Karpas-422 (cell line): ENCODE measurements at regions not wholly inside any gene's neighbourhood (a gene's known extent, or its start where the extent isn't known, plus 50 kb on each side); places are given as distances from the start of the nearest gene placed in this dataset.

Source experiments
- DNase-seq: peaks from one replicate; pipeline ENCODE4 v3.0.0-alpha.2; 2015
- H2AFZ ChIP-seq: fragments of 200-600 bp; sonication (generic); 2 replicates; pipeline ENCODE4 v1.6.1; 2014; ENCODE audit warnings: antibody characterized with exemption, low read length, mixed read lengths
- H3K27ac ChIP-seq: fragments of 200-600 bp; sonication (generic); 2 replicates; pipeline ENCODE4 v1.5.1; 2014; ENCODE audit warnings: mild to moderate bottlenecking, low read length, moderate library complexity
- H3K27me3 ChIP-seq: fragments of 200-600 bp; sonication (generic); 2 replicates; pipeline ENCODE4 v1.6.1; 2014; ENCODE audit warnings: low read length, mixed read lengths
- H3K36me3 ChIP-seq: fragments of 200-600 bp; sonication (generic); 2 replicates; pipeline ENCODE4 v1.6.1; 2014; ENCODE audit warnings: low read length, mixed read lengths; ENCODE audit not compliant: insufficient read depth
- H3K4me1 ChIP-seq: fragments of 200-600 bp; sonication (generic); 2 replicates; pipeline ENCODE4 v1.6.1; 2014; ENCODE audit warnings: mild to moderate bottlenecking, low read length, mixed read lengths
- H3K4me2 ChIP-seq: fragments of 200-600 bp; sonication (generic); 2 replicates; pipeline ENCODE4 v1.6.1; 2014; ENCODE audit warnings: low read length, low read depth, mild to moderate bottlenecking; ENCODE audit not compliant: poor library complexity, severe bottlenecking
- H3K4me3 ChIP-seq: fragments of 200-600 bp; sonication (generic); 2 replicates; pipeline ENCODE4 v1.5.1; 2014; ENCODE audit warnings: mild to moderate bottlenecking, antibody characterized with exemption, low read length, mixed read lengths
- H3K79me2 ChIP-seq: fragments of 200-600 bp; sonication (generic); 2 replicates; pipeline ENCODE4 v1.6.1; 2014; ENCODE audit warnings: mild to moderate bottlenecking, low read length, mixed read lengths
- H3K9ac ChIP-seq: fragments of 200-600 bp; sonication (generic); 2 replicates; pipeline ENCODE4 v1.6.0; 2014; ENCODE audit warnings: low read length
- H3K9me2 ChIP-seq: fragments of 200-600 bp; sonication (generic), shearing (Covaris generic); replicated peaks from 2 replicates; pipeline ENCODE4 v1.6.0; 2014; ENCODE audit warnings: mild to moderate bottlenecking, low read length, moderate library complexity; ENCODE audit not compliant: insufficient read depth
- H3K9me3 ChIP-seq: fragments of 300-700, 200-600 bp; sonication (generic); 2 replicates; pipeline ENCODE4 v1.6.1; 2014; ENCODE audit warnings: low read length, mixed read lengths
- H4K20me1 ChIP-seq: fragments of 200-600 bp; sonication (generic); 2 replicates; pipeline ENCODE4 v1.6.1; 2014; ENCODE audit warnings: mild to moderate bottlenecking, antibody characterized with exemption, low read length, low read depth; ENCODE audit not compliant: insufficient read depth

GRCh38 chr12:97672870-97673269 lies 210.3 kb downstream of the RMST start:
- no peak overlapping the region for H3K4me3 ChIP-seq
- 0 out of 2 replicates have a peak, but pooled peaks cover 5% of the 10 kb centered on the region for H3K9me2 ChIP-seq
- H3K36me3 ChIP-seq, result no peaks in the 10 kb centered on the region
- no peaks in the 10 kb centered on the region for H3K27me3 ChIP-seq
- no peak overlapping the region for H3K27ac ChIP-seq
- no peaks in the 10 kb centered on the region for H4K20me1 ChIP-seq
- H3K9ac ChIP-seq, result no peak overlapping the region
- no peaks in the 10 kb centered on the region for H3K9me3 ChIP-seq
- DNase-seq, result no peak
- H3K79me2 ChIP-seq, result no peaks in the 10 kb centered on the region
- H3K4me2 ChIP-seq, result no peak overlapping the region
- no peak overlapping the region for H2AFZ ChIP-seq
- H3K4me1 ChIP-seq, result no peaks in the 10 kb centered on the region

GRCh38 chr12:97680751-97681150 lies 218.1 kb downstream of the RMST start:
- no peaks in the 10 kb centered on the region for H3K9me3 ChIP-seq
- no peak overlapping the region for H3K4me3 ChIP-seq
- no peaks in the 10 kb centered on the region for H3K4me1 ChIP-seq
- no peaks in the 10 kb centered on the region for H3K79me2 ChIP-seq
- H3K36me3 ChIP-seq, result no peaks in the 10 kb centered on the region
- no peak for DNase-seq
- no peak overlapping the region for H2AFZ ChIP-seq
- no peaks in the 10 kb centered on the region for H3K9me2 ChIP-seq
- no peak overlapping the region for H3K27ac ChIP-seq
- H4K20me1 ChIP-seq, result no peaks in the 10 kb centered on the region
- H3K27me3 ChIP-seq, result no peaks in the 10 kb centered on the region
- no peak overlapping the region for H3K4me2 ChIP-seq
- H3K9ac ChIP-seq, result no peak overlapping the region

DNA sequence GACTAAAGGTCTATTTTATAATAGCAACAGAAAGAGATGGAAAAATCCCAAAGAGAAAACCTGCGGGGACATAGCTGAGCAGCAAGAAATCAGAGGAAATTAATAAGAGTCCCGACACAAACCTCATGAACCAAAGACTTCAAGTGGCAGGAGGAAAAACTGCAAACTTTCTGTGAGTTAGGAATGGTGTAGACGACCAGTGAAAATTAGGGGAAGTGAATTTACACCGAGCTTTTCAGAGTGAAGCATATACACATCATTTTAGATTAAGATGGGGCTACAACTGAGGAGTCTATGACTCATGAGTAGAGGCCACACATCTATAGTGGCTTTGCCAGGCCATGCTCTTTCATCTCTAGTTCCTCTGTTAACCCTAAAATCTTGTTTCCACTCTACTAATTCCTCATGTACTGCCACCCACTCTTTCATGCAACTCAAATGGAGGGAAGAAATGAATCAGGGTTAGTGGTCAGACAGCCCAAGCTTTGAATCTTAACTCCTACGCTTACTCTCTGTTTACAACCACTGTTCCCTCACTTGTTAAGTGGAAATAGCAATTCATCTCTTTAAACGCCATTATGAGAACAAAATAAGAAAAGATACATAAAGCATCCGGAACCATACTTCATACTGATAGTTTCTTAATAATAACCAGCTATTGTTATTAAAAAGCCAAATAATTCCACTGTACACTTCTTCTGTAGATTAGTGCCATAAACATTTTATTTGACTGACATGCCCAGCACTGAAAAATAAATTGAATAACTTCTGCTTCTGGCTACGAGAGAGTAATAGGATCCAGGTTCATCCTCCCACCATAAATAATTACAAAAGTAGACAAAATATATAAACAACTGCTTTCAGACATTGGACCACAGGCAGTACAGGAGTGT lies 219.3 kb downstream of the RMST start:
- Histone ChIP-seq H3K27me3 (no peaks in the 10 kb centered on the region), H4K20me1 (no peaks in the 10 kb centered on the region), H3K36me3 (no peaks in the 10 kb centered on the region), H3K79me2 (no peaks in the 10 kb centered on the region), H3K27ac (no peak overlapping the region), H3K4me1 (no peaks in the 10 kb centered on the region), H3K9me3 (no peaks in the 10 kb centered on the region), H3K9me2 (no peaks in the 10 kb centered on the region), H3K4me2 (no peak overlapping the region), H3K9ac (no peak overlapping the region), H2AFZ (no peak overlapping the region), H3K4me3 (no peak overlapping the region)
- no peak for DNase-seq

DNA sequence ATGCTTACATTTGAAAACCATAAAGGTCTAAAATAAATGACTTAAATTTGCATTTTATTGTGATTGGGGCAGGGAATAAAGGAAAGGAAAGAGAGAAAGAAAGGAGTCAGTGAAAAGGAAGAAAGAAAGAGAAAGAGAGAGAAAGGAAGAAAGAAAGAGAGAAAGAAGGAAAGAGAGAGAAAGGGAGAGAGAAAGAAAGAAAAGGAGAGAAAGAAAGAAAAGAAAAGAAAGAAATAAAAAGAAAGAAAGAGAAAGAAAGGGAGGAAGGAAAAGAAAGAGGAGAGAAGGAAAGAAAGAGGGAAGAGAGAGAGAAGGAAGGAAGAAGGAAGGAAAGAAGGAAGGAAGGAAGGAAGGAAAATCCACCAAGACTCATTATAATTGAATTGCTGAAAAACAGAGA lies 222.8 kb downstream of the RMST start:
- Histone ChIP-seq H3K4me1 (no peaks in the 10 kb centered on the region), H3K4me3 (no peak overlapping the region), H3K36me3 (no peaks in the 10 kb centered on the region), H3K4me2 (no peak overlapping the region), H3K27me3 (no peaks in the 10 kb centered on the region), H3K9ac (no peak overlapping the region), H3K9me2 (no peaks in the 10 kb centered on the region), H4K20me1 (no peaks in the 10 kb centered on the region), H3K79me2 (no peaks in the 10 kb centered on the region), H3K9me3 (no peaks in the 10 kb centered on the region), H2AFZ (no peak overlapping the region), H3K27ac (no peak overlapping the region)
- DNase-seq, result no peak

DNA sequence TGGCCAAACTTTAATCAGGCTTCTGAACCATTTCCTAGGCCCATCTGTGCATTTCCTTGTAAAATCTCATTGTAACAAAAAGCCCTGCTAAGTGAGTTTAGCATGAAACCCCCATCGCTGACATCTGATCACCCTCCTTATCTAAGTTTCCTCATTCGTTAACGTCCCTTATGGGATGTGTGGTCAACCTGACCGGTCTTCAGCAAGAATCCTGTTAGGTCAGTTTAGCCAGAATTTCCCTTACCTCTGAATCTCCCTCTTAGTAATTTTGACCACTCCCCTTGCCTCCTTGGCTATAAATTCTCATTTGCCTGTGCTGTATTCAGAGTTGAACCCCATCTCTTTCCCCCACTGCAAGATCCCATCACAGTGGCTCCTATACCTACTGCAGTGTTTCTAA lies 239.3 kb downstream of the RMST start:
- Histone ChIP-seq H4K20me1 (no peaks in the 10 kb centered on the region), H3K9ac (no peak overlapping the region), H3K4me2 (no peak overlapping the region), H3K79me2 (no peaks in the 10 kb centered on the region), H3K27ac (no peak overlapping the region), H3K4me1 (no peaks in the 10 kb centered on the region), H3K36me3 (no peaks in the 10 kb centered on the region), H3K9me3 (no peaks in the 10 kb centered on the region), H2AFZ (no peak overlapping the region), H3K27me3 (no peaks in the 10 kb centered on the region), H3K9me2 (no peaks in the 10 kb centered on the region), H3K4me3 (no peak overlapping the region)
- no peak for DNase-seq

DNA sequence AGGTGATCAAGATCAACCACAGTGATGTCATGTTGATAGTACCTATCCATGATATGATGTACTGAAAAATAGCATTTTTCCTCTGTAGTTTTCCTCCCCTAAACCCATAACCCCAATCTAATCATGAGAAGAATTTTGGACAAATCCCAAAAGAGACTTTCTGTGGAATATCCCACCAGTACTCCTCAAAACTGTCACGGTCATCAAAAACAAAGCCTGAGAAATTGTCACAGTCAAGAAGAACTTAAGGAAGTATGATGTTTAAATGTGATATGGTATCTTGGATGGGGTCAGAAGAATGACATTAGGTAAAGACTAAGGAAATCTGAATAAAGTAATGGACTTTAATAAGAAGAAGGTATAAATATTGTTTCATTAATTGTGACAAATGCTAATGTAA lies 248.8 kb downstream of the RMST start:
- H3K4me3 ChIP-seq, result no peak overlapping the region
- H3K4me1 ChIP-seq, result no peaks in the 10 kb centered on the region

GRCh38 chr12:97713270-97713669 lies 250.7 kb downstream of the RMST start:
- DNase-seq, result no peak
- H4K20me1 ChIP-seq, result no peaks in the 10 kb centered on the region
- no peak overlapping the region for H3K4me3 ChIP-seq
- H3K9ac ChIP-seq, result no peak overlapping the region
- H3K4me1 ChIP-seq, result no peaks in the 10 kb centered on the region
- H3K9me3 ChIP-seq, result no peaks in the 10 kb centered on the region
- no peaks in the 10 kb centered on the region for H3K9me2 ChIP-seq
- H2AFZ ChIP-seq, result no peak overlapping the region
- H3K27ac ChIP-seq, result no peak overlapping the region
- no peaks in the 10 kb centered on the region for H3K36me3 ChIP-seq
- no peak overlapping the region for H3K4me2 ChIP-seq
- H3K79me2 ChIP-seq, result no peaks in the 10 kb centered on the region
- no peaks in the 10 kb centered on the region for H3K27me3 ChIP-seq

More for the DNA sequence above, 248.8 kb downstream of the RMST start:
- no peaks in the 10 kb centered on the region for H3K79me2 ChIP-seq
- no peaks in the 10 kb centered on the region for H3K9me2 ChIP-seq
- no peak for DNase-seq
- H3K4me2 ChIP-seq, result no peak overlapping the region
- no peaks in the 10 kb centered on the region for H3K9me3 ChIP-seq
- H2AFZ ChIP-seq, result no peak overlapping the region
- no peak overlapping the region for H3K9ac ChIP-seq
- H3K27me3 ChIP-seq, result no peaks in the 10 kb centered on the region
- no peak overlapping the region for H3K27ac ChIP-seq
- no peaks in the 10 kb centered on the region for H3K36me3 ChIP-seq
- H4K20me1 ChIP-seq, result no peaks in the 10 kb centered on the region

DNA sequence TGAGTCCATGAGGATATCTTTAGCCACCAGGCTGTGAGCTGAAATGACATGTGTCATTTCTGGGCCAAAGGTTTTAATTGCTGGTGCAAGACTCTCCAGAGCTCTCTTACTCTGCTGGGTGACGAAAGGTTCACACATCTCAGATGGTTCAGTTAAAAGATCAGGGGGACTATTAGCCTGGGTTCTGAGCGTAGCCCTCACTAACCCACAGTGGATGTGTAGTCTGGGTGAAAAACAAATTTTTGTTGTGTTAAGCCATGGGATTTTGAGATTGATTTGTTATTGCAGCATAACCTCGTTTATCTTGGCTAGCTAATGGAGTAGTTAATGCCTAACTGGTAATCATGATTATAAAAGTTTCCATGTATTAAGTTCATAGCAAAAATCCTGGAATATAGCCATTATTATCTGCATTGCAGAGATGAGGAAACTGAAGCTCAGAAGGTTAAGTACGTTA lies 251.5 kb downstream of the RMST start:
- no peaks in the 10 kb centered on the region for H3K27me3 ChIP-seq
- no peak overlapping the region for H3K9ac ChIP-seq
- no peaks in the 10 kb centered on the region for H4K20me1 ChIP-seq
- no peak overlapping the region for H2AFZ ChIP-seq
- H3K27ac ChIP-seq, result no peak overlapping the region
- no peak for DNase-seq
- H3K9me2 ChIP-seq, result no peaks in the 10 kb centered on the region
- H3K9me3 ChIP-seq, result no peaks in the 10 kb centered on the region
- H3K79me2 ChIP-seq, result no peaks in the 10 kb centered on the region
- no peak overlapping the region for H3K4me3 ChIP-seq
- H3K36me3 ChIP-seq, result no peaks in the 10 kb centered on the region
- H3K4me1 ChIP-seq, result no peaks in the 10 kb centered on the region
- H3K4me2 ChIP-seq, result no peak overlapping the region
